Smooth muscle cell (in vitro differentiated cells): ENCODE measurements at regions not wholly inside any gene's neighbourhood (a gene's known extent, or its start where the extent isn't known, plus 50 kb on each side); places are given as distances from the start of the nearest gene placed in this dataset.

Experiments
- DNase-seq: peaks from one replicate; lab custom pipeline; 2025; ENCODE audit not compliant: unreplicated experiment; lab: John Stamatoyannopoulos, UW
- H2AFZ ChIP-seq: fragments of 200-600 bp; sonication (generic); 2 replicates; pipeline ENCODE4 v1.6.0; 2016; ENCODE audit warnings: antibody characterized with exemption, low read depth, mild to moderate bottlenecking
- H3F3A ChIP-seq: fragments of 200-600 bp; sonication (generic); 2 replicates; pipeline ENCODE4 v1.6.0; 2017; ENCODE audit warnings: antibody characterized with exemption, low read depth
- H3K27ac ChIP-seq: fragments of 200-600 bp; sonication (generic); 2 replicates; pipeline ENCODE4 v1.5.1; 2016; ENCODE audit warnings: low read depth, mild to moderate bottlenecking
- H3K27me3 ChIP-seq: fragments of 200-600 bp; sonication (generic); 2 replicates; pipeline ENCODE4 v1.6.1; 2016; ENCODE audit warnings: low read depth, mild to moderate bottlenecking
- H3K36me3 ChIP-seq: fragments of 200-600 bp; sonication (generic); 2 replicates; pipeline ENCODE4 v1.5.1; 2016; ENCODE audit warnings: low read depth
- H3K4me1 ChIP-seq: fragments of 200-600 bp; sonication (generic); 2 replicates; pipeline ENCODE4 v1.5.1; 2016; ENCODE audit warnings: low read depth
- H3K4me2 ChIP-seq: fragments of 200-600 bp; sonication (generic); 2 replicates; pipeline ENCODE4 v1.6.0; 2016; ENCODE audit warnings: mild to moderate bottlenecking
- H3K4me3 ChIP-seq: fragments of 200-600 bp; sonication (generic); 2 replicates; pipeline ENCODE4 v1.5.1; 2016; ENCODE audit warnings: mild to moderate bottlenecking
- H3K79me2 ChIP-seq: fragments of 200-600 bp; sonication (generic); 2 replicates; pipeline ENCODE4 v1.6.0; 2016; ENCODE audit warnings: low read depth, mild to moderate bottlenecking
- H3K9ac ChIP-seq: fragments of 200-600 bp; sonication (generic); 2 replicates; pipeline ENCODE4 v1.6.0; 2016; ENCODE audit warnings: low read depth
- H3K9me3 ChIP-seq: fragments of 200-600 bp; sonication (generic); replicated peaks from 2 replicates; pipeline ENCODE4 v1.5.1; 2016; ENCODE audit warnings: low read depth
- H4K20me1 ChIP-seq: fragments of 200-600 bp; sonication (generic); 2 replicates; pipeline ENCODE4 v1.6.0; 2016; ENCODE audit warnings: low read depth
- CTCF ChIP-seq: fragments of 200-600 bp; sonication (generic); IDR thresholded peaks from 2 replicates; pipeline ENCODE4 v1.5.1; 2017; ENCODE audit warnings: borderline replicate concordance, mild to moderate bottlenecking, antibody characterized with exemption; ENCODE audit not compliant: insufficient read depth, poor library complexity, severe bottlenecking
- WGBS: methylation state at CpG from one replicate; pipeline ENCODE4 v1.1.7; 2016; ENCODE audit warnings: low lambda C conversion rate; 5-methylcytosine and 5-hydroxymethylcytosine counted together

- Histone ChIP-seq H3K4me2 (peak overlapping the region; percentile 18), H3K27ac (no peak overlapping the region), H3K4me1 (peaks cover 6% of the 10 kb centered on the region), H3K79me2 (no peaks in the 10 kb centered on the region), H3K9ac (no peak overlapping the region), H3K27me3 (no peaks in the 10 kb centered on the region), H3K4me3 (no peak overlapping the region), H4K20me1 (no peaks in the 10 kb centered on the region), H3K9me3 (no peaks in the 10 kb centered on the region), H3K36me3 (no peaks in the 10 kb centered on the region), H2AFZ (peak overlapping the region; percentile 76), H3F3A (no peaks in the 10 kb centered on the region)
- WGBS = 65% methylated on average over 2 of the region's 2 CpGs
- no peak for TF ChIP-seq CTCF
- DNase-seq = no peak
Observed at GRCh38 chr12:115485503-115485902, 792.0 kb downstream of the MED13L start.

GRCh38 chr12:115482943-115483342 is 794.5 kb downstream of the MED13L start:
- Histone ChIP-seq H4K20me1 (no peaks in the 10 kb centered on the region), H3K27ac (no peak overlapping the region), H3K4me1 (peaks cover 6% of the 10 kb centered on the region), H3K79me2 (no peaks in the 10 kb centered on the region), H3K9me3 (no peaks in the 10 kb centered on the region), H3F3A (no peaks in the 10 kb centered on the region), H3K4me3 (no peak overlapping the region), H3K9ac (no peak overlapping the region), H3K27me3 (no peaks in the 10 kb centered on the region), H3K4me2 (no peak overlapping the region), H2AFZ (no peak overlapping the region), H3K36me3 (no peaks in the 10 kb centered on the region)
- no peak for TF ChIP-seq CTCF
- DNase-seq = no peak

DNA sequence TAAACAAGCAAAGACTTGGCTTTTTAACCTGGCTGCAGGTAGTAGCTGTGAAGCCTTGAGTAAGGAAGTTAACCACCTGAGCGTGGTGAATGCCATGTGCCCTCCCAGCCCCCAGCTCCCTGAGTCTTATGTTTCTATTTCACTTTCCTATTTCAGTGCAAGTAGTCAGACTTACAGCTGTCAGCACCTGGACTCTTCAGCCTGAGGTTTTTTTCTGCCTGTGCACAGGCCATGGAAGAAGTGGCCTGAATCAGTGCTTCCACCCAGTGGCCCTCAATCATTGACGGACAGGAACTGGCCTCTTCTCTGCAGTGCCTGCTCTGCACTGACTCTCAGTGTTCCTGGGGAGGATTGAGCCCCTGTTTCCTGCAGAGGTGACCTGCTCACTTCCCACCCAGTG is 796.4 kb downstream of the MED13L start:
- no peaks in the 10 kb centered on the region for H3K36me3 ChIP-seq
- no peak for DNase-seq

More for the DNA sequence above, 796.4 kb downstream of the MED13L start:
- H3K9ac ChIP-seq = no peak overlapping the region
- H3K4me2 ChIP-seq = no peak overlapping the region
- no peak overlapping the region for H3K4me3 ChIP-seq
- no peak overlapping the region for H3K27ac ChIP-seq
- no peaks in the 10 kb centered on the region for H4K20me1 ChIP-seq
- TF ChIP-seq CTCF = no peak
- H3K27me3 ChIP-seq = no peaks in the 10 kb centered on the region
- H3K9me3 ChIP-seq = no peaks in the 10 kb centered on the region
- H3K79me2 ChIP-seq = no peaks in the 10 kb centered on the region
- 78% methylated on average over 2 of the region's 2 CpGs for WGBS
- H2AFZ ChIP-seq = no peak overlapping the region
- no peaks in the 10 kb centered on the region for H3F3A ChIP-seq
- peaks cover 4% of the 10 kb centered on the region for H3K4me1 ChIP-seq
